Body of pancreas (tissue), 4 donors: ENCODE measurements at regions not wholly inside any gene's neighbourhood (a gene's known extent, or its start where the extent isn't known, plus 50 kb on each side); places are given as distances from the start of the nearest gene placed in this dataset.

Source experiments
- POLR2A ChIP-seq, 3 donors: fragments of 450-650 bp; IDR thresholded peaks; one replicate each; pipeline ENCODE4 v1.6.1; 2016; ENCODE audit warnings: antibody characterized with exemption in 3 of 3, mild to moderate bottlenecking in 2 of 3
- TF ChIP-seq, protein P1 (sequence below), 7 experiments: fragments of 450-650 bp in 4 of 7; fragments of 200-600 bp in 3 of 7; sonication (generic) in 3 of 7; IDR thresholded peaks; one replicate each; pipeline ENCODE4 v1.5.1; 2016 to 2019; ENCODE audit warnings: antibody characterized with exemption in 7 of 7

DNA sequence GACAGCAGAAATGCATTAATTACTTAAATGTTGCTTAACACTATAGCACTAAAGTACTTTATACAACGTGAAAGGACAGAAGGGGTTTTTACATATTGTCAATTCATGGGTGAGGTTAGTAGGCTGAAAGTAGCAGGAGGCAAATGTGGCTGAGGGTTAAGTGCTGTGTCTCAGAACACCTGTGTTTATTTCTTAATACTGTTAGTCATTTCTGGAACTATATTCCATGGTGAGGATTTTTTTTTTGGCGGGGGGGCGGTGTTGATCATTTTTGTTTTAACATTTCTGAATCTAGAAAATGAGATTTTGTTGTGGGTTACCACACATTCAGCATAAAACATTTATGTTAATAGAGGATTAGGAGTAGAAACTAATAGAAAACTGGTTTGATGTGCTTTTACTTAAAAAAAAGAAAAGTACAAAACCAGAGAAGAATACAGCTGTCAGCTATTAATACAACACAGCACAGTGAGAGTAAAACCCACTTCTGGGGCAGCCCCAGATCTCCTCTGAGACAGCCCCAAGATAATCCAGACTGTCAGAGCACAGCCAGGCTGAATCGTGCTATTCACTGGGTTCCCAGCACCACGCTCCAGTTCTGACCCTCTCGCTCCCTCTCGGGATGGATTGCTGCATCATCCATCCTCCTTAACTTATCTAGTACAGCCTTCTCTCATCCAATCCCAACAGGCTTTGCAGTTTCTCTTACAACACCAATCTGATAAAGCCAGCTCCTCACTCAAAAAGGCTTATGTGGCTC lies 307.7 kb downstream of the TUSC7 start:
- TF ChIP-seq, protein P1, sequence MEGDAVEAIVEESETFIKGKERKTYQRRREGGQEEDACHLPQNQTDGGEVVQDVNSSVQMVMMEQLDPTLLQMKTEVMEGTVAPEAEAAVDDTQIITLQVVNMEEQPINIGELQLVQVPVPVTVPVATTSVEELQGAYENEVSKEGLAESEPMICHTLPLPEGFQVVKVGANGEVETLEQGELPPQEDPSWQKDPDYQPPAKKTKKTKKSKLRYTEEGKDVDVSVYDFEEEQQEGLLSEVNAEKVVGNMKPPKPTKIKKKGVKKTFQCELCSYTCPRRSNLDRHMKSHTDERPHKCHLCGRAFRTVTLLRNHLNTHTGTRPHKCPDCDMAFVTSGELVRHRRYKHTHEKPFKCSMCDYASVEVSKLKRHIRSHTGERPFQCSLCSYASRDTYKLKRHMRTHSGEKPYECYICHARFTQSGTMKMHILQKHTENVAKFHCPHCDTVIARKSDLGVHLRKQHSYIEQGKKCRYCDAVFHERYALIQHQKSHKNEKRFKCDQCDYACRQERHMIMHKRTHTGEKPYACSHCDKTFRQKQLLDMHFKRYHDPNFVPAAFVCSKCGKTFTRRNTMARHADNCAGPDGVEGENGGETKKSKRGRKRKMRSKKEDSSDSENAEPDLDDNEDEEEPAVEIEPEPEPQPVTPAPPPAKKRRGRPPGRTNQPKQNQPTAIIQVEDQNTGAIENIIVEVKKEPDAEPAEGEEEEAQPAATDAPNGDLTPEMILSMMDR (IDR thresholded peaks at IDR 0.05), result no peak
- no peak for TF ChIP-seq POLR2A (IDR thresholded peaks at IDR 0.05)
